ENCODE measurements at regions not wholly inside any gene's neighbourhood (a gene's known extent, or its start where the extent isn't known, plus 50 kb on each side); places are given as distances from the start of the nearest gene placed in this dataset.

DNA sequence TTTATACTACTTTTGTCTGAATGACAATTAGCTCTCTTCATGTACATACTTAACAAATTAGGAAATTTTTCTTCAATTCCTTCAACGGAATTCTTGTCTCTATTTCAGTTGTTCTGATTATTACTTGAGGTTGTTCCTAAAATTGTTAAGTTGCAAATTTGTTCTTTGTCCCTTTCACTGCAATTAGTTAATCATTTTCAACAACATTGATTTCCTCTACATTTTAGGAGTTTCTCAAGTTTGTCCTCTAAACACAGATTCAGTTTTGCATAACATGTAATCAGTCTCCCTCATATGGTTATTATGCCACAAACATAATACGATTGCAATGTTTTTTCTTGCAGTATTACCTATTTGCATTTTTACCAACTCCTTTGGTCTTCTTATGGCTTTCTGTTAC lies 283.5 kb downstream of the SV2B start:
- BruUV-seq (replicated peaks), result no TSS peak
- Histone ChIP-seq H3K79me2 (ENCODE audit: control insufficient read depth, insufficient read depth, low read length) (no peaks in the 10 kb centered on the region), H3K9ac (ENCODE audit: control insufficient read depth, insufficient read depth, low read length) (no peak overlapping the region), H3K9me3 (replicated peaks; ENCODE audit: control insufficient read depth, insufficient read depth, low read length) (no peaks in the 10 kb centered on the region), H3K27me3 (replicated peaks in 1 of 2; ENCODE audit: control insufficient read depth in 2 of 2, insufficient read depth in 2 of 2, low read length in 1 of 2) (no peaks in the 10 kb centered on the region), H2AFZ (ENCODE audit: control insufficient read depth, low read depth, low read length) (no peak overlapping the region), H3K4me3 (no peak overlapping the region), H3K27ac (ENCODE audit: control insufficient read depth, insufficient read depth) (no peak overlapping the region), H3K4me2 (ENCODE audit: control insufficient read depth, insufficient read depth) (no peak overlapping the region), H3K36me3 (ENCODE audit: control insufficient read depth in 2 of 2, insufficient read depth in 2 of 2, low read length in 1 of 2) (no peaks in the 10 kb centered on the region), H4K20me1 (ENCODE audit: control insufficient read depth, insufficient read depth) (no peaks in the 10 kb centered on the region), H3K4me1 (ENCODE audit: control insufficient read depth, insufficient read depth, low read length) (no peaks in the 10 kb centered on the region)
- in situ Hi-C loops (cut with MboI), result no loop called here
- WGBS (ENCODE audit: insufficient coverage, insufficient replicate concordance, low lambda C conversion rate, missing lambda C conversion rate), result 2% methylated on average over 2 of the region's 2 CpGs
- intact Hi-C loops (cut with micrococcal nuclease; ENCODE audit: unreplicated experiment), result no loop called here
- SMC1A ChIA-PET (ENCODE audit: uncharacterized antibody, unreplicated experiment), result no interaction called here
- POLR2A ChIA-PET, result no interaction called here
- CTCF ChIA-PET, result interaction anchor here (0.7 kb wide), 1 partner anchor 80 kb away, joined by 3 read pairs; no protein-coding TSS in a partner anchor
- FAIRE-seq (no peak), DNase-seq (ENCODE audit: low read depth, low spot score) (no peak), ATAC-seq (no peak)
- TF ChIP-seq MEF2B (IDR thresholded peaks at IDR 0.05; ENCODE audit: partially characterized antibody, poor library complexity, severe bottlenecking), result no peak
- TF ChIP-seq RBBP5 (conservative IDR thresholded peaks at IDR 0.05), result no peak
- no peak for TF ChIP-seq HDAC2 (IDR thresholded peaks at IDR 0.05)
- TF ChIP-seq RFX5 (IDR thresholded peaks at IDR 0.05; ENCODE audit: low read depth, low read length), result no peak
- no peak for TF ChIP-seq HDGF (IDR thresholded peaks at IDR 0.05)
- RAD21 ChIA-PET (ENCODE audit: unreplicated experiment), result no interaction called here

DNA sequence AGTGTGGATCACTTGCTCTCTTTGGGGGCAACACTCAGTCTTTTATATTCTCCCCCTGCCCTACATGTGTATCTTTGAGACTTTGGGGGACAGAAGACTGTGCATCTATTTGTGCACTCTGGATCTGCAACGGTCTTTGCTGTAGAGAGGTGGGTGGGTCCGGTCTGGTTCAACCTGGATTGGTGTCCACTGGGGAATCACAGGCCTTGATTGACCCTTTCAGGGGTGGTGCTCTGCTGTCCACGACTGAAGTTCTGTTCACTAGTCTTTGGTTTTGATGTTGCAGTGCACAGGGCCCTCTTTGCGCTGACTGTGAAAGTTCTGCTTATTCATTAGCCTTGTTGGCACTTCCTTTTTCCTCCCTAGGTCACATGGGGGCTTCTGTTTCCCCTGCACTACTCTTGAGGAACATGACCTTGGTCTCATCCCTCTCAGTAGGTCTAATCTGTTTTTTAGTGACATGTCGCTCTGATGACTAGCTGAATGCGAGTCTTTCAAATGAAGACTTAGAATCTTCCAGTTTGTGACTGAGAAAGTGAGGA lies 284.2 kb downstream of the SV2B start:
- BruUV-seq (replicated peaks), result no TSS peak
- intact Hi-C loops (cut with micrococcal nuclease; ENCODE audit: unreplicated experiment), result no loop called here
- ChIA-PET RAD21 (ENCODE audit: unreplicated experiment) (no interaction called here), SMC1A (ENCODE audit: uncharacterized antibody, unreplicated experiment) (no interaction called here), POLR2A (no interaction called here), CTCF (no interaction called here)
- Histone ChIP-seq H3K4me1 (ENCODE audit: control insufficient read depth, insufficient read depth, low read length) (no peaks in the 10 kb centered on the region), H3K27me3 (replicated peaks in 1 of 2; ENCODE audit: control insufficient read depth in 2 of 2, insufficient read depth in 2 of 2, low read length in 1 of 2) (no peaks in the 10 kb centered on the region), H3K27ac (ENCODE audit: control insufficient read depth, insufficient read depth) (no peak overlapping the region), H3K36me3 (ENCODE audit: control insufficient read depth in 2 of 2, insufficient read depth in 2 of 2, low read length in 1 of 2) (no peaks in the 10 kb centered on the region), H3K4me3 (no peak overlapping the region), H4K20me1 (ENCODE audit: control insufficient read depth, insufficient read depth) (no peaks in the 10 kb centered on the region), H3K9ac (ENCODE audit: control insufficient read depth, insufficient read depth, low read length) (no peak overlapping the region), H3K4me2 (ENCODE audit: control insufficient read depth, insufficient read depth) (no peak overlapping the region), H3K9me3 (replicated peaks; ENCODE audit: control insufficient read depth, insufficient read depth, low read length) (no peaks in the 10 kb centered on the region), H3K79me2 (ENCODE audit: control insufficient read depth, insufficient read depth, low read length) (no peaks in the 10 kb centered on the region), H2AFZ (ENCODE audit: control insufficient read depth, low read depth, low read length) (no peak overlapping the region)
- FAIRE-seq (no peak), DNase-seq (ENCODE audit: low read depth, low spot score) (no peak), ATAC-seq (no peak)
- WGBS (ENCODE audit: insufficient coverage, insufficient replicate concordance, low lambda C conversion rate, missing lambda C conversion rate), result 7% methylated on average over 6 of the region's 6 CpGs
- in situ Hi-C loops (cut with MboI), result no loop called here
- no peak for TF ChIP-seq MTA2 (IDR thresholded peaks at IDR 0.05; ENCODE audit: low read depth)
- no peak for TF ChIP-seq TBL1XR1 (IDR thresholded peaks at IDR 0.05; ENCODE audit: low read depth, low read length)
- TF ChIP-seq, protein P1, sequence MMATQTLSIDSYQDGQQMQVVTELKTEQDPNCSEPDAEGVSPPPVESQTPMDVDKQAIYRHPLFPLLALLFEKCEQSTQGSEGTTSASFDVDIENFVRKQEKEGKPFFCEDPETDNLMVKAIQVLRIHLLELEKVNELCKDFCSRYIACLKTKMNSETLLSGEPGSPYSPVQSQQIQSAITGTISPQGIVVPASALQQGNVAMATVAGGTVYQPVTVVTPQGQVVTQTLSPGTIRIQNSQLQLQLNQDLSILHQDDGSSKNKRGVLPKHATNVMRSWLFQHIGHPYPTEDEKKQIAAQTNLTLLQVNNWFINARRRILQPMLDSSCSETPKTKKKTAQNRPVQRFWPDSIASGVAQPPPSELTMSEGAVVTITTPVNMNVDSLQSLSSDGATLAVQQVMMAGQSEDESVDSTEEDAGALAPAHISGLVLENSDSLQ (IDR thresholded peaks at IDR 0.05), result no peak
- TF ChIP-seq RB1 (IDR thresholded peaks at IDR 0.05; ENCODE audit: borderline replicate concordance), result no peak
- TF ChIP-seq, protein P2, sequence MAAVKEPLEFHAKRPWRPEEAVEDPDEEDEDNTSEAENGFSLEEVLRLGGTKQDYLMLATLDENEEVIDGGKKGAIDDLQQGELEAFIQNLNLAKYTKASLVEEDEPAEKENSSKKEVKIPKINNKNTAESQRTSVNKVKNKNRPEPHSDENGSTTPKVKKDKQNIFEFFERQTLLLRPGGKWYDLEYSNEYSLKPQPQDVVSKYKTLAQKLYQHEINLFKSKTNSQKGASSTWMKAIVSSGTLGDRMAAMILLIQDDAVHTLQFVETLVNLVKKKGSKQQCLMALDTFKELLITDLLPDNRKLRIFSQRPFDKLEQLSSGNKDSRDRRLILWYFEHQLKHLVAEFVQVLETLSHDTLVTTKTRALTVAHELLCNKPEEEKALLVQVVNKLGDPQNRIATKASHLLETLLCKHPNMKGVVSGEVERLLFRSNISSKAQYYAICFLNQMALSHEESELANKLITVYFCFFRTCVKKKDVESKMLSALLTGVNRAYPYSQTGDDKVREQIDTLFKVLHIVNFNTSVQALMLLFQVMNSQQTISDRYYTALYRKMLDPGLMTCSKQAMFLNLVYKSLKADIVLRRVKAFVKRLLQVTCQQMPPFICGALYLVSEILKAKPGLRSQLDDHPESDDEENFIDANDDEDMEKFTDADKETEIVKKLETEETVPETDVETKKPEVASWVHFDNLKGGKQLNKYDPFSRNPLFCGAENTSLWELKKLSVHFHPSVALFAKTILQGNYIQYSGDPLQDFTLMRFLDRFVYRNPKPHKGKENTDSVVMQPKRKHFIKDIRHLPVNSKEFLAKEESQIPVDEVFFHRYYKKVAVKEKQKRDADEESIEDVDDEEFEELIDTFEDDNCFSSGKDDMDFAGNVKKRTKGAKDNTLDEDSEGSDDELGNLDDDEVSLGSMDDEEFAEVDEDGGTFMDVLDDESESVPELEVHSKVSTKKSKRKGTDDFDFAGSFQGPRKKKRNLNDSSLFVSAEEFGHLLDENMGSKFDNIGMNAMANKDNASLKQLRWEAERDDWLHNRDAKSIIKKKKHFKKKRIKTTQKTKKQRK (IDR thresholded peaks at IDR 0.05; ENCODE audit: low read depth, low read length), result no peak
